ENCODE measurements at regions not wholly inside any gene's neighbourhood (a gene's known extent, or its start where the extent isn't known, plus 50 kb on each side); places are given as distances from the start of the nearest gene placed in this dataset.

DNA sequence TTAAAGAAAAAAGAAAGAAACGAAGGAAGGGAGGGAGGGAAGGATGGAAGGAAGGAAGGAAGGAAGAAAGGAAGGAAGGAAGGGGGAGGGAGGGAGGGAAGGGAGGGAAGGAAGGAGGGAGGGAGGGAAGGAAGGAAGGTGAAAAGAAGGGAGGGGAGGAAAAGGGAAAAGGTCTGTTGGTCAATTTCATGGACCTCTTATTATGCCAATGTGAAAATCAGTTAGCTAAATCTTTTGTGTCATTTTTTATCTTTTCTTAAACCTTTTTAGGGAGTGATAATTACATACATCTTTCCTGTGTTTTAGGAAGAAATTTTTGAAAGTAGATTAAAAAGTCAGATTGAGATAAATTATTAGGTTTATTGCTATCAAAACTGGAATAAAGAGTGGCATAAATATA lies 670.2 kb upstream of the CITED2 start:
- no peak for FAIRE-seq

GRCh38 chr6:140043762-140044378 lies 669.4 kb upstream of the CITED2 start:
- no peak for FAIRE-seq

GRCh38 chr6:140043357-140043756 lies 668.9 kb upstream of the CITED2 start:
- FAIRE-seq, result no peak

DNA sequence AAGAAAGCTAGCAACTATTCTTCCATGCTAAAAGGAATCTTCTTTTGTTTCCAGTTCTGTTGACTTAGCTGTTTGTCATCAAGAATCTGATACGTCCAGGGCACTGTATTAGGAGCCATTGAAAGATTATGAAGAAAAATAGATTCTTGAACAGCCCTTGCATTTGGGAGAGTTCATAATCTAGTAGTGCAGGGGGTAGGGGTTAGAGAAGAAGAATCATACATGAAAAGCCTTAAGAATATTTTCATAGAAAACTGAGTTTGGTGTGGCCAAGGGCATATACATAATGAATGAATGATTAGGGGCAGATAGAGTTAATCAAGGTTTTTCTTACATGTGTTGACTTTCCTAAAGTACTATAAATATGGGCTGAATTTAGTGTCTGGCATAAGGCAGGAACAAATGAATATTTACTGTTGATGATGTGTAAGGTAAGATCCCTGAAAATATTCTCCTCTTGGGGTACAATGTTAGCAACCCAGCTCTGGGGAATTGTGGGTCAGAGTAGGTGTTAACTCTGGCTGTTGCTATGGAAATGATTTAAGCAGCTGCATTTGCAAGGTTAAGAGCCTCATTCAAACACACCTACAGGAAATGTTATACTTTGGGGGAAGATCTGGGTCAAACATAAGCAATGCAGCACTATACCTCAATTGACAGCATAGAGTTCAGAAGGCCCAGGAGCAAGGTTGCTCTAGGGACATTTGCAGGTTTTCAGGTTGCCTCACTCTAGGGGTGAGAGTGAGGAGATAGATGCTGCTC lies 667.3 kb upstream of the CITED2 start:
- no peak for FAIRE-seq

DNA sequence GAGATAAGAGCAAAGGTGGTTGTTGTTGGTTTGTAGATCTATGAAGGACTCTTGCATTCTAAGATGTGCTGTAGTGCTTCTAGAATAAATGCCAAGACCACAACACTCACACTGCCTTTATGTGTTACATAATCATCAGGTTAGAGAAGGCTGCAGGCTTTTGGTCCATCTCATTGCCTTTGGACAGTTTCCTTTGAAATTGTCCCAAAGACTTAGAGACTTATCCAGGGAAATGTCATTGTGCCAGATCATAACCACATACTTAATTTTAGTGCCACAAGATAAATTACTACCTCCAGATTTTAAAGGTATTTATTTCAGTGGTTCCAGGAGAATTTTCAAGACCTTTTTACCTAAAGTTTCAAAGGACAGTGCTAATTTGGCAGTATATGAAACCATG lies 666.6 kb upstream of the CITED2 start:
- FAIRE-seq, result no peak

DNA sequence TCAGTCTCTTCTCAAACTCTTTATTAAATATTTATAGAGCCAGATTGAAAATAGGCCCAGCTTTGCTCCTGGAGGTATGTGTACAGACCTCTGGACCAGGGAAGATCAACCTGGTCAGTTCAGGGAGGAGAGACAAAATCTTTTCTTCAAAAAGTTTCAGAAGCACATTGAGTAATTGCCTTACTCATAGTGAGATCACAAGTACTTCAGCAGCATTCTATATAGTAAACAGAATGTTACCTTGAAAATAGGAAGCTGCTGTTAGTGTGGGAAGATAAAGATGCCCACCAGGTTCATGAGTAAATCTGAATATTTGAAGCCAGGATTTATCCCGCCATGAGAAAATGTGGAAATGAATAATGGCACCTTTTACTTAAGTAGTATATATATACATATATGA lies 665.9 kb upstream of the CITED2 start:
- no peak for FAIRE-seq

- FAIRE-seq, result no peak
Measured at GRCh38 chr6:140039364-140039763, 664.9 kb upstream of the CITED2 start.

DNA sequence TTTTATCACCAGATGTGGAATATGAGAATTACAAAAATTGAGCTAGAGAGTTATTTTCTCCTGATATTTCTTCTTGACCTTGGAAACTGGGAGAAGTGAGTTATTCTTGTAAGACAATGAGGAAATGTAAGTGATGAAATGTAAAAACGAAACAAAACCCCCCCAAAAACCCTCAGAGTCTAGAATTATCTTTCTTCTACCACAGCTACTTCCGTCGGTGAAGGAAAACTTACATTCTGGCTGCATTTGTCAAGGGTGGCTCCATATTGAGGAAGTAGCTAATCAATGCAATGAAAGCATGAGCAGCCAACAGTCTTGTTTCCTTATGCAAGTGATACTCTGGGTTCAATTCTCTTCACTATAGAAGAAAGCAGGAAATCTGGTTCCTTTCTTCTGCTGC lies 661.7 kb upstream of the CITED2 start:
- no peak for FAIRE-seq

GRCh38 chr6:140032189-140032588 lies 657.7 kb upstream of the CITED2 start:
- no peak for FAIRE-seq

DNA sequence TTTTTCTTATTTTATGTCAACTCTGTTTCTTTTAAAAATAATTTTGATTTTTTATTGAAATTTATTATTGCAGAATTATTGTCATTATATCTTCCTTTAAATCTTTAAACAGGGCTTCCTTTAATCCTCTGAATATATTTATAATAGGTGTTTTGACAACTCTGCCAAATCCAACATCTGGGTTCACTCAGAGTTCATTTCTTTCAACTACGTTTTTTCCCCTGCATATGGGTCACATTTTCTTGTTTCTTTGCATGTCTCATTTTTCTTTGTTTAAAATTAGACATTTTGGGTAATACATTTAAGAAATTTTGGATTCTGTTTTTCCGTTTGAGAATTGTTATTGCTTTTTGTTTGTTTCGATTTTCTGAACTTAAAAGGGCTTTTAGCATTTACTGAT lies 655.1 kb upstream of the CITED2 start:
- peak; percentile 63 for FAIRE-seq

DNA sequence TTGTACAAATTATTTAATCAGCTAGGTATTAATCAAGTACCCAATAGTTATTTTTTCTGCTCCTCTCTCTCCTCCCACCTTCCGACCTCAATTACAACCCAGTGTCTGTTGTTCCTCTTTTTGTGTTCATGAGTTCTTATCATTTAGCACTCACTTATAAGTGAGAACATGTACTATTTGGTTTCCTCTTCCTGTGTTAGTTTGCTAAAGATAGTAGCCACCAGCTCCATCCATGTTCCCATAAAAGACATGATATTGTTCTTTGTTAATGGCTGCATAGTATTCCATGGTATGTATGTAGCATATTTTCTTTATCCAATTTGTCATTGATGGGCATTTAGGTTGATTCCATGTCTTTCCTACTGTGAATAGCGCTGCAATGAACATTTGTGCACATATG lies 652.8 kb upstream of the CITED2 start:
- no peak for FAIRE-seq

- FAIRE-seq, result no peak
Measured at GRCh38 chr6:140026546-140026945, 652.1 kb upstream of the CITED2 start.

GRCh38 chr6:140025171-140025570 lies 650.7 kb upstream of the CITED2 start:
- no peak for FAIRE-seq

GRCh38 chr6:140020207-140020791 lies 645.9 kb upstream of the CITED2 start:
- FAIRE-seq, result no peak

DNA sequence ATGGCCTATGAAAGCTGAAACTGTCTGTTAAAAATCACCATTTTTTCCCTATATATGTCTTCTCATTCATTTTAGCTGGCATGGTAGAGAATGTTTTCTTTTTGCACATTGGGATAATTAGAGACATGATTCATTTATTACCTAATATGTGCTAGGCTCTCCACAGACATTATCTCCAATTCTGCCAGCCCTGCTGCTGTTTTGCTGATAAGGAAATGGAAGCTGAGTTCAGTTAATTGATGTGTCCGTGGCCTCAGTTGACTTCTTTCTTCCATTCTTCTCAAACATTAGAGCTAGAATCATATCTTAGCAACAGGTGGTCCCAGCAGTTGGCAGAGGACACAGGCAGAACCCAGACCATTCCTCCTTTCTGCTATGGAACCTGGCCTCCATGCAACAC lies 644.1 kb upstream of the CITED2 start:
- FAIRE-seq, result no peak

DNA sequence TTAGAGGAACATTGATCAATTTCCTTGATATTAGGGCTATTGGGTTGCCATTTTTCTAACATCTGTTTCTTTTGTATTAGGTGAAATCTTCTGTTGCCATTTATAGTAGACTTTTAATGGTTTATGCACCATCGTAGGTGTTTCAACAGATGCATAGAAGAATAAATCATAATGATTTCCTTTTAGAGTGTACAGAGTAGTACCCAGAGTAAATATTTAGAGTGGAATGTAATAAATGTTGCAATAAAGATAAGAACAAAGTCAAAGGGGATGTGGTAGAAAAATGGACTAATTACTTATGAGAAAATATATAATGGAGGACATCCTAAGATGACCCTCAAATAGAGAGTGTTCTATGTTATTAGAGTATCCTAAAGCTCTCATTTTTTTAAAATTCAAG lies 643.0 kb upstream of the CITED2 start:
- FAIRE-seq, result no peak

DNA sequence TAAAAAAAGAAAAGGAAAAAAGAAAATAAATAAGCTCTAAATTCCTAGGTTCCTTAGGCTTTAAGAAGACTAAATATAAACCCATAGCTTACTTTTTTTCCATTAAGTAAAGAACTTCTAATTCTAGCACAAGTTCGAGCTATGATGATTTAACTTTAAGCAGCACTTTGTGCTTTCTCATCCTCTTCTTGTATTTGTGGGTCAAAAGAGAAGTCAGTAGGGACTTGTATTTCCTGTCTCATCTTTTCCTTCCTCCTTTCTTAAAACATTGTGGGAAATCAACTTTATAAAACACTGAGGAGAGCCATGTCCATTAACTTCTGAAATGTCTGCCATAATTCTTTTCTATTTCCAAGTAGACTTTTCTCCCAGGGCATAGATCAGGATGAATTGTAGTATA lies 637.7 kb upstream of the CITED2 start:
- FAIRE-seq, result peak; percentile 43

DNA sequence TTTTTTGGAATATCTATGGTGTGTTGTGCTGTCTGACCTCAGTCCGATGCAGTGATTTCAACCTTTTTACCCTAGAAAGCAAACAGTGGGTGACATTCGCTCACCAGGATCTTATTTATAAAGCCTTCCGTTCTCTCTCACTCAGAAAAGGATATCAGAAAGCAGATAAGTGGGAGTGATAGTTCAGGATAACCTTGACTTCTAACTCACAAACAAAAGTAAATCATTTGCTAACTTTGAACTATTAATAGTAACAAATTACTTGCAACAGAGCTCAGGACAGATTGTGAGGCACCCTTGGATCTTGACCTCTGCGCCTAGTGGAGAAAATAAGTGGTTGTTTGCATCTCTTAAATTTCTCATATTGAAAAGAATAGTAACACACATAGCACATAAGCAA lies 637.1 kb upstream of the CITED2 start:
- no peak for FAIRE-seq

GRCh38 chr6:140009286-140009685 lies 634.8 kb upstream of the CITED2 start:
- FAIRE-seq, result no peak

GRCh38 chr6:140007525-140007924 lies 633.1 kb upstream of the CITED2 start:
- no peak for FAIRE-seq

DNA sequence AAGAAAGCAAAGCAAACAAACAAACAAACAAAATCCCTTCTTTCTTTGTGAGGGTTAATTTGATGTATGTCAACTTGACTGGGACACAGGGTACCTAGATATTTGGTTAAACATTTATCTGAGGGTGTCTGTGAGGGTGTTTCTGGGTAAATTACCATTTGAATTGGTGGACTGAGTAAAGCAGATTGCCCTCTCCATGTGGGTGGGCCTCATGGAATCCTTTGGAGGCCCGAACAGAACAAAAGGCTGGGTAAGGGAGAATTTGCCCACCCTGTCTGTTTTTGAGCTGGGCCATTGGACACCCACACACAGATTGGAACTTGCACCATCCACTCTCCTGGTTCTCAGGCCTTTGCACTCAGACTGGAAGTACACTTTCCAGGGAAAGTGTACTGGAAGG lies 628.8 kb upstream of the CITED2 start:
- FAIRE-seq, result no peak

- peak; percentile 43 for FAIRE-seq
Measured at GRCh38 chr6:140002396-140003022, 628.1 kb upstream of the CITED2 start.

- FAIRE-seq, result no peak
Measured at GRCh38 chr6:140001821-140002341, 627.4 kb upstream of the CITED2 start.

GRCh38 chr6:140001005-140001404 lies 626.6 kb upstream of the CITED2 start:
- FAIRE-seq, result no peak
